ELR (cell line): ENCODE measurements at regions not wholly inside any gene's neighbourhood (a gene's known extent, or its start where the extent isn't known, plus 50 kb on each side); places are given as distances from the start of the nearest gene placed in this dataset.
A peak's percentile ranks its signal among the peaks of the same experiment; 100 is the strongest.

Experiments used
- DNase-seq: peaks from one replicate; pipeline ENCODE4 v3.0.0-alpha.2; 2015; ENCODE audit warnings: low read depth

GRCh38 chr3:87044409-87044808, 53.5 kb upstream of the VGLL3 start:
- DNase-seq = no peak

GRCh38 chr3:87041191-87041590, 50.2 kb upstream of the VGLL3 start:
- DNase-seq = peak; percentile 6
